Inflammatory macrophage treated with lipopolysaccharide for 1 hour (primary cell): ENCODE measurements at regions not wholly inside any gene's neighbourhood (a gene's known extent, or its start where the extent isn't known, plus 50 kb on each side); places are given as distances from the start of the nearest gene placed in this dataset.
"Not testable (repeated sequence)": the region's sequence is repeated elsewhere in the genome, so short reads cannot be mapped to it uniquely, and the experiment has no call there.

Experiments
- DNase-seq, 2 donors: peaks; one replicate each; pipeline ENCODE4 v3.0.0-alpha.2; 2020 to 2022

GRCh38 chr7:145916776-145917175 is 199.8 kb upstream of the CNTNAP2 start:
- DNase-seq, result no peak

GRCh38 chr7:145915679-145916078 is 200.9 kb upstream of the CNTNAP2 start:
- DNase-seq, result no peak

- no peak for DNase-seq
These were observed 206.5 kb upstream of the CNTNAP2 start for GRCh38 chr7:145909991-145910513.

GRCh38 chr7:145903658-145904057 is 212.9 kb upstream of the CNTNAP2 start:
- no peak for DNase-seq

GRCh38 chr7:145902123-145902522 is 214.5 kb upstream of the CNTNAP2 start:
- no peak for DNase-seq

GRCh38 chr7:145899938-145900337 is 216.7 kb upstream of the CNTNAP2 start:
- no peak for DNase-seq

GRCh38 chr7:145893925-145894535 is 222.6 kb upstream of the CNTNAP2 start:
- no peak for DNase-seq

GRCh38 chr7:145884716-145885514 is 231.7 kb upstream of the CNTNAP2 start:
- DNase-seq, result peak in 1 of 2 donors; percentile 0

- DNase-seq, result no peak
These were observed 240.2 kb upstream of the CNTNAP2 start for GRCh38 chr7:145876376-145876775.

GRCh38 chr7:145875267-145875666 is 241.3 kb upstream of the CNTNAP2 start:
- DNase-seq, result no peak

GRCh38 chr7:145868935-145869334 is 247.7 kb upstream of the CNTNAP2 start:
- no peak for DNase-seq

GRCh38 chr7:145862212-145862611 is 254.4 kb upstream of the CNTNAP2 start:
- no peak for DNase-seq

- no peak for DNase-seq
These were observed 255.8 kb upstream of the CNTNAP2 start for GRCh38 chr7:145860809-145861208.

- DNase-seq, result no peak
These were observed 266.0 kb upstream of the CNTNAP2 start for GRCh38 chr7:145850636-145851035.

- DNase-seq, result no peak
These were observed 267.9 kb upstream of the CNTNAP2 start for GRCh38 chr7:145848691-145849090.

GRCh38 chr7:145845345-145845744 is 271.3 kb upstream of the CNTNAP2 start:
- no peak for DNase-seq

- DNase-seq, result no peak
These were observed 276.8 kb upstream of the CNTNAP2 start for GRCh38 chr7:145839814-145840213.

GRCh38 chr7:145831616-145832206 is 284.9 kb upstream of the CNTNAP2 start:
- DNase-seq, result no peak

- no peak for DNase-seq
These were observed 298.9 kb upstream of the CNTNAP2 start for GRCh38 chr7:145817687-145818086.

GRCh38 chr7:145812218-145812617 is 304.4 kb upstream of the CNTNAP2 start:
- DNase-seq, result no peak

- not testable (repeated sequence) for DNase-seq
These were observed 311.1 kb upstream of the CNTNAP2 start for GRCh38 chr7:145805496-145805895.

- DNase-seq, result no peak
These were observed 319.1 kb upstream of the CNTNAP2 start for GRCh38 chr7:145797507-145797906.

- no peak for DNase-seq
These were observed 321.5 kb upstream of the CNTNAP2 start for GRCh38 chr7:145795132-145795531.
